ENCODE measurements at regions not wholly inside any gene's neighbourhood (a gene's known extent, or its start where the extent isn't known, plus 50 kb on each side); places are given as distances from the start of the nearest gene placed in this dataset.

DNA sequence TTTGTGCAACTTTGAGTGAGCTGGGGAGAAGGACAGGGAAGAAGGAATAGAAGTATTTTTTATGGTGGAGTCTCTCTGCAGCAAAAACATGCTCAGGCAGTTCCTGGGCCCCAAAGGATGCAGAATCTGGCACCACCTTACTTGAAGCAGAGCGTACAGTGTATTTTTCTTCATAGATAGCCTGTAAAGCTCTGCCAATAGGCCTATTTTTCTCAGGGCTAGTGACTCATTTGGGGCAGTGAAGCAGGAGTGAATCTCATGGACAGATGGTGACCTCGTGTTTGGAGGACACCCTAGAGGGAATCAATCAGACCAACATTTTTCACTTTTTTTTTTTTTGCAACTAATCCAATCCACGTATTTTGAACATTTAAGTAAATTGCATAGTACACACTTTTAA, 268.1 kb upstream of the CXCR4 start:
- no peak for TF ChIP-seq CTCF (IDR thresholded peaks at IDR 0.05; ENCODE audit: extremely low read depth, missing control alignments)
- DNase-seq (ENCODE audit: low spot score) = no peak

GRCh38 chr2:136384531-136385303, 266.8 kb upstream of the CXCR4 start:
- peak; percentile 74 for TF ChIP-seq CTCF (IDR thresholded peaks at IDR 0.05; ENCODE audit: extremely low read depth, missing control alignments)
- DNase-seq (ENCODE audit: low spot score) = peak; percentile 47

GRCh38 chr2:136383167-136383566, 265.2 kb upstream of the CXCR4 start:
- no peak for TF ChIP-seq CTCF (IDR thresholded peaks at IDR 0.05; ENCODE audit: extremely low read depth, missing control alignments)
- no peak for DNase-seq (ENCODE audit: low spot score)

DNA sequence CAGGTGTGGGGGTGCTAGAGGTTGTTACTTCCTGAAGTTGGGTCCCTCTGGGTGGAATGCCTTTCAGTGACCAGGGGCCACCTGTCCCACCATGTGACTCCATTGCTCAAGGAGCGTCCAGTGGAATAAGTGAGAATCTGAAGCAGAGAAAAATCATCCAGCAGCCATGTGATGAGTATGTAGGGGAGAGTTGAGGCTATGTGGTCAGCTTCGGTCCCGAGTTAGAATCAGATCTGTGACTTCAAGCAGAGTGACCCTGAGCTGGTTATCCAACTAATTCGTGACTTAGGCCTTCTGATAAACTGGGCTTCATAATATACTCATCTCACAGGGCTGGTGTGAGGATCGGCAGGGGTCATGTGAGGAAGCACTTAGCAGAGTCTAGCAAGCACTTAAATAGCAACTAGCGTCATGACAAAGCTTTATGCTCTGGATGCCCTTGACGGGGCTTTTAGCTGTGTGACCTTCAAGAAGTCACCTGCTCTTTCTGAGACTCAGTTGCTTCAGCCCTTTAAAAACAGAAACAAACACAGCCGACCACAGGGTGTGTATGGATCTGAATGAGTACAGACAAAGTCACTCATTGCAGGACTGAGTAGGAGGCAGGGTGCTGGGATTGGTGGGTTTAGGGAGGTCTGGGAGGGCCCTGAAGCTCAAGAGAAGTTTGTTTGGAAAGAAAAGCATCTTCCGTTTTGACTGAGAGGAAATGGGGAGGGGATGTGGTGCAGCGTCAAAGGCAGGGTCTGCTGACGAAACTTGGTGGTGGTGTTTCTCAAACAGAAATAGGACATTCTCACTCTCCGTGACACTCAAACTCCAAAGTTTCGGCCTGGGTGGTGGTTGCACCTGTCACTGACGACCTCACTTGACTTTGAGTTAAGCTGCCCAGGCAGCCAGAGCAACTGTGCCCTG, 264.0 kb upstream of the CXCR4 start:
- DNase-seq (ENCODE audit: low spot score) = peak; percentile 54
- no peak for TF ChIP-seq CTCF (IDR thresholded peaks at IDR 0.05; ENCODE audit: extremely low read depth, missing control alignments)

- TF ChIP-seq CTCF (IDR thresholded peaks at IDR 0.05; ENCODE audit: extremely low read depth, missing control alignments) = no peak
- DNase-seq (ENCODE audit: low spot score) = no peak
Measured at GRCh38 chr2:136381245-136381644, 263.3 kb upstream of the CXCR4 start.

DNA sequence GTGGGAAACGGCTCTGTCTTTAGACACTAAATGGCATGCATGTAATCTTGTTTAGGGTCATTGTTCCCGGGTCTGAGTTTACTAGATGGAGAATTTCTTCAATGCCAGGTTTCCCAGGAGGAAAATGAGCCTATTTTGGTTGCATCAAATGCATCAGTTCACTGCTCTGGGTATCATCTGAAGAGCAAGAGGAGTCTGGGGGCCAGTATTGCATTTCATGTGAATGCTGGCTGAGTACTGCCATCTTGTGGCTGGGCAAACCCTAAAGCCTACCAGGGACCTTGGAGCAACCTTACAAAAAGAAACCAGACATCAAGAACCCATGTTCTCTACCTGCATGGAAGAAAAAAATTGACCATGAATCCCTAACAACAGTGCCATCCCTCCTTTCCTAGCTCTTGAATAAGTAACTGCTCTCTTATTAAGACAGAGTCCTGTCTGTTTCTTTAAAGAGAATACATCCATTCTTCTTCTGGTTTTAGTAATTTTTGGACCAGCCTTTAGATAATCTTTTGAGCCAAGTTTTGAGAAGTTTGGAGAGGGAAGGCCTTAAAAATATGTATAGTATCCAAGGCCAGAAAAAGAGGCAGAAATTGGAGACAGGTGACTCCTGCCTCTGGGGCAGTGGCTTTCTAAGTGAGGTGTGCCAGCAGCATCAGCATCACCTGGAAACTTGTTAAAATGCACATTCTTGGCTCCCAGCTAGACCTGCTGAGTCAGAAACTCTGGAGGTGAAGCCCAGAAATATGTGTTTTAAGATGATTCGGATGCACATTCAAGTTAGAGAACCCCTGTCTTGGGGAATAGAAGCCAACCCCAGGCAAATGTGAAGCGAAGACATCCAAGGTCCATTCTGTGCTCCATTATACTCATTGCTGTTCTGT, 261.0 kb upstream of the CXCR4 start:
- DNase-seq (ENCODE audit: low spot score) = peak; percentile 34
- TF ChIP-seq CTCF (IDR thresholded peaks at IDR 0.05; ENCODE audit: extremely low read depth, missing control alignments) = peak; percentile 79

Measured in GM20000 (cell line).